Vagina (tissue), 2 donors: ENCODE measurements at regions not wholly inside any gene's neighbourhood (a gene's known extent, or its start where the extent isn't known, plus 50 kb on each side); places are given as distances from the start of the nearest gene placed in this dataset.
"Not testable (repeated sequence)": the region's sequence is repeated elsewhere in the genome, so short reads cannot be mapped to it uniquely, and the experiment has no call there.

Experiments
- DNase-seq, 2 donors: peaks; one replicate each; pipeline ENCODE4 v3.0.0-alpha.2; 2017; ENCODE audit errors: extremely low spot score in 2 of 2
- H3K27ac ChIP-seq: fragments of 200-600 bp; sonication (generic); one replicate; pipeline ENCODE4 v1.5.1; 2019
- H3K27me3 ChIP-seq: fragments of 200-600 bp; sonication (generic); one replicate; pipeline ENCODE4 v1.5.1; 2019
- H3K36me3 ChIP-seq, 2 donors: fragments of 200-600 bp; sonication (generic); one replicate each; pipeline ENCODE4 v1.5.1; 2017 to 2019
- H3K4me1 ChIP-seq: fragments of 200-600 bp; sonication (generic); one replicate; pipeline ENCODE4 v1.5.1; 2019
- H3K4me3 ChIP-seq, 2 donors: fragments of 200-600 bp; sonication (generic); 1 replicate in 1 of 2; 2 replicates in 1 of 2; pipeline ENCODE4 v1.5.1; 2016 to 2019
- H3K9me3 ChIP-seq: fragments of 200-600 bp; sonication (generic); one replicate; pipeline ENCODE4 v1.5.1; 2019
- POLR2A ChIP-seq, 2 donors: fragments of 450-650 bp; IDR thresholded peaks; one replicate each; pipeline ENCODE4 v1.6.1; 2017; ENCODE audit warnings: antibody characterized with exemption in 2 of 2, mild to moderate bottlenecking in 2 of 2, moderate library complexity in 2 of 2
- POLR2AphosphoS5 ChIP-seq, 2 donors: sonication (generic); formaldehyde crosslinking; IDR thresholded peaks; one replicate each; pipeline ENCODE4 v1.9.0; 2017; ENCODE audit warnings: antibody characterized with exemption in 2 of 2, mild to moderate bottlenecking in 2 of 2, low read depth in 1 of 2; ENCODE audit not compliant: insufficient read depth in 1 of 2
- intact Hi-C: fragments of 100-400 bp; cut with DNase I; formaldehyde crosslinking; loops from one replicate; pipeline ENCODE4 v1.15.1; 2023
- TF ChIP-seq, protein P1 (sequence below), 3 experiments: fragments of 450-650 bp in 2 of 3; fragments of 200-600 bp in 1 of 3; sonication (generic) in 1 of 3; IDR thresholded peaks; one replicate each; pipeline ENCODE4 v1.5.1; 2017 to 2019; ENCODE audit warnings: antibody characterized with exemption in 3 of 3, mild to moderate bottlenecking in 2 of 3, moderate library complexity in 2 of 3

DNA sequence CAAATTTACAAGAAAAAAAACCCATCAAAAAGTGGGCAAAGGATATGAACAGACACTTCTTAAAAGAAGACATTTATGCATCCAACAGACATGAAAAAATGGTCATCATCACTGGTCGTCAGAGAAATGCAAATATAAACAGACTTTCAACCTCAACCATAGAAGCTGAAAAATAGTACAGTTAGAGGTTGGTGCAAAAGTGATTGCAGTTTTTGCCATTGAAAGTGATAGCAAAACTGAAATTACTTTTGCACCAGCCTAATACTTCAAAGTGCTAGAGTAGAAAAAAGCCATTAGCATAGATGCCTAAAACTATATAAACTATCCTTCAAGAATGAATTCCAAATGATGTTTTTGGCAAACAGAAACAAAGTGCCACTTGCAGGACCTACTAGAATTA, 365.8 kb upstream of the DPYD start:
- no peaks in the 10 kb centered on the region for H3K27me3 ChIP-seq
- TF ChIP-seq, protein P1, sequence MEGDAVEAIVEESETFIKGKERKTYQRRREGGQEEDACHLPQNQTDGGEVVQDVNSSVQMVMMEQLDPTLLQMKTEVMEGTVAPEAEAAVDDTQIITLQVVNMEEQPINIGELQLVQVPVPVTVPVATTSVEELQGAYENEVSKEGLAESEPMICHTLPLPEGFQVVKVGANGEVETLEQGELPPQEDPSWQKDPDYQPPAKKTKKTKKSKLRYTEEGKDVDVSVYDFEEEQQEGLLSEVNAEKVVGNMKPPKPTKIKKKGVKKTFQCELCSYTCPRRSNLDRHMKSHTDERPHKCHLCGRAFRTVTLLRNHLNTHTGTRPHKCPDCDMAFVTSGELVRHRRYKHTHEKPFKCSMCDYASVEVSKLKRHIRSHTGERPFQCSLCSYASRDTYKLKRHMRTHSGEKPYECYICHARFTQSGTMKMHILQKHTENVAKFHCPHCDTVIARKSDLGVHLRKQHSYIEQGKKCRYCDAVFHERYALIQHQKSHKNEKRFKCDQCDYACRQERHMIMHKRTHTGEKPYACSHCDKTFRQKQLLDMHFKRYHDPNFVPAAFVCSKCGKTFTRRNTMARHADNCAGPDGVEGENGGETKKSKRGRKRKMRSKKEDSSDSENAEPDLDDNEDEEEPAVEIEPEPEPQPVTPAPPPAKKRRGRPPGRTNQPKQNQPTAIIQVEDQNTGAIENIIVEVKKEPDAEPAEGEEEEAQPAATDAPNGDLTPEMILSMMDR (IDR thresholded peaks at IDR 0.05) = no peak
- TF ChIP-seq POLR2AphosphoS5 (IDR thresholded peaks at IDR 0.05; ENCODE audit: insufficient read depth in 1 of 2, low read depth in 1 of 2) (no peak), POLR2A (IDR thresholded peaks at IDR 0.05) (no peak)
- H3K4me3 ChIP-seq = no peak overlapping the region
- no peaks in the 10 kb centered on the region for H3K4me1 ChIP-seq
- H3K36me3 ChIP-seq = no peaks in the 10 kb centered on the region
- no peak for DNase-seq
- H3K27ac ChIP-seq = no peak overlapping the region
- H3K9me3 ChIP-seq = no peaks in the 10 kb centered on the region
- intact Hi-C loops = no loop called here

DNA sequence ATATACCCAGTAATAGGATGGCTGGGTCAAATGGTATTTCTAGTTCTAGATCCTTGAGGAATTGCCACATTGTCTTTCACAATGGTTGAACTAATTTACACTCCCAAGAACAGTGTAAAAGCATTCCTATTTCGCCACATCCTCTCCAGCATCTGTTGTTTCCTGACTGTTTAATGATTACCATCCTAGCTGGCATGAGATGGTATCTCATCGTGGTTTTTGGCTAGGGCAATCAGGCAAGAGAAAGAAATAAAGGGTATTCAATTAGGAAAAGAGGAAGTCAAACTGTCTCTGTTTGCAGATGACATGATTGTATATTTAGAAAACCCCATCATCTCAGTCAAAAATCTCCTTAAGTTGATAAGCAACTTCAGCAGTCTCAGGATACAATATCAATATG, 364.5 kb upstream of the DPYD start:
- intact Hi-C loops, H3K4me3 ChIP-seq, H3K36me3 ChIP-seq, H3K27me3 ChIP-seq, H3K27ac ChIP-seq, H3K4me1 ChIP-seq, H3K9me3 ChIP-seq, DNase-seq: not testable (repeated sequence)

DNA sequence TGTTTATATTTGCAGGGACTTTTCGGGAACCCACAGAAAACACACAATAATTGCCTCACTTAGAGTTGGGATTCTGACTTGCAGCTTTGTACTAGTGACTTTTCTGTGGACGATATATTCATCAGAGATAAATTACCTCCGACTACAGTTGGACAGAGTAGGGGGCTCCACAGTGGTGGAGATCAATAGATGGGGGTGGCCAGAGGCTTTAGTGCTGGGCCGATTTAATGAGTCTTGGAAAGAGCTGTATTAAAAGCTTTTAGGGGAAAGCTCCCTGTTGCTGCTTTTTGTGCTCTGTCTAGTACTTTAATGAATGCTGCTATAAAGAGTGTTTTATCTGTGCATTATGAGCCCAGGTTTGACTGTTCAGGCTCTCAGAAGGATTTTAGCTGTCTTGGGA, 359.2 kb upstream of the DPYD start:
- Histone ChIP-seq H3K4me3 (no peak overlapping the region), H3K36me3 (no peaks in the 10 kb centered on the region), H3K27me3 (no peaks in the 10 kb centered on the region), H3K4me1 (no peaks in the 10 kb centered on the region), H3K27ac (no peak overlapping the region), H3K9me3 (no peaks in the 10 kb centered on the region)
- intact Hi-C loops = no loop called here
- DNase-seq = no peak
- TF ChIP-seq, protein P1 (IDR thresholded peaks at IDR 0.05) = no peak
- TF ChIP-seq POLR2A (IDR thresholded peaks at IDR 0.05) (no peak), POLR2AphosphoS5 (IDR thresholded peaks at IDR 0.05; ENCODE audit: insufficient read depth in 1 of 2, low read depth in 1 of 2) (no peak)

DNA sequence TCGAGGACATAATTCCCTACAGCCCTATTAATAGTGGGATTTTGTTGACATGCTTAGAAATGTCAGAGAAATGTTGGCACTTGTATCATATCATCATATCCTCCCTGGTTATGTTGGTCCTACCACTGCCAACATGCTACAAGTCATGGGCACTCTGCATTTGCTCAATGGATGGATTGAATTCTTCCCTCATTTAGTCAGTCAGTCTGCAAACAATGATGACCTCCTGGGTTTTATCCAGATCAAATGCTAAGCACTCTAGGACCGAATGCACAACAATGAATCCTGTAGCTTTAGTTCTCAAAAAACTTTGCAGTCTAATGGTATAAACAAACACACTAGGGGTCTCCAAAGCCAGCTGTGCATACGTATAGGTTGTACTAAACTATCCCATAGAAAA, 357.2 kb upstream of the DPYD start:
- Histone ChIP-seq H3K36me3 (no peaks in the 10 kb centered on the region), H3K9me3 (no peaks in the 10 kb centered on the region), H3K4me1 (no peaks in the 10 kb centered on the region), H3K4me3 (no peak overlapping the region), H3K27me3 (no peaks in the 10 kb centered on the region), H3K27ac (no peak overlapping the region)
- no peak for DNase-seq
- TF ChIP-seq POLR2AphosphoS5 (IDR thresholded peaks at IDR 0.05; ENCODE audit: insufficient read depth in 1 of 2, low read depth in 1 of 2) = no peak
- TF ChIP-seq, protein P1 (IDR thresholded peaks at IDR 0.05) = no peak
- TF ChIP-seq POLR2A (IDR thresholded peaks at IDR 0.05) = no peak
- intact Hi-C loops = no loop called here

DNA sequence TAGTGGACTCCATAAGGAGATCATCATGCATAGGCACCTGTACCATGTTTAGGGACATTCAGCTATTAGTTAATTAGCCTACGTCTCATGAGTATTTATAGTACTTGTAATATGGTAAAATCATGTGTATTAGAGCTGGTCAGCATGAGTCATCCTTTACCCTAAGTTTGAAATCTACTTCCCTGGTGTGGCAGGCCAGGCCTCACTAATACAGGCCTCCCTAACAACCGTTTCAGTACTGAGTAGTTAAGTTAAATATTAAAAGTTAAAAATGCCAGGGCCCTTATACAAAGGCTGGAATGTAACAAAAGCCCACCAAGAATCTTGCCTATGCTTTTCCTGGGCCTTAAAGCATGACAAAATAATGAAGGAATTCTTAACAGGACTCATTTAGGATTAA, 356.3 kb upstream of the DPYD start:
- TF ChIP-seq, protein P1 (IDR thresholded peaks at IDR 0.05) = no peak
- no peak for TF ChIP-seq POLR2A (IDR thresholded peaks at IDR 0.05)
- TF ChIP-seq POLR2AphosphoS5 (IDR thresholded peaks at IDR 0.05; ENCODE audit: insufficient read depth in 1 of 2, low read depth in 1 of 2) = no peak
- no peak overlapping the region for H3K27ac ChIP-seq
- H3K4me3 ChIP-seq = no peak overlapping the region
- H3K36me3 ChIP-seq = no peaks in the 10 kb centered on the region
- intact Hi-C loops = no loop called here
- no peaks in the 10 kb centered on the region for H3K9me3 ChIP-seq
- no peaks in the 10 kb centered on the region for H3K27me3 ChIP-seq
- DNase-seq = no peak
- H3K4me1 ChIP-seq = no peaks in the 10 kb centered on the region

DNA sequence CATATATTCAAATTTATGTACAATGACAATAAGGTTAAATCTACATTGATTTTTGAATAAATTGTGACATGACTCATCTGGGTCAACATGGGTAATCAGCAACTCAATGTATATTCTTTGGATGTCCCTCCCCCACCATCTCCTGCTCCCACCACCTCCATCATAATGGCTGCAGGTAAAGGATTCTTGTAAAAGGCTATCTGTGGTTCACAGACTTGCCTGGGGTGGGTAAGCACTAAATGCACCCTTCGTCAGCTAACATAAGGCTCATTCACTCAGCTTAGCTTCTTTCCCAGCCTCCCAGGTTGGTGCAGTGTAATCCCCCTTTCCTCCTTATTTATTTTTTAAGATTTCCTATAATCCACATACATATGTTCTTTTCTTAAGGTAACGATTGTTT, 355.7 kb upstream of the DPYD start:
- intact Hi-C loops = no loop called here

More for the DNA sequence above, 355.7 kb upstream of the DPYD start:
- H3K27ac ChIP-seq = no peak overlapping the region
- no peaks in the 10 kb centered on the region for H3K36me3 ChIP-seq
- no peak for DNase-seq
- no peaks in the 10 kb centered on the region for H3K27me3 ChIP-seq
- H3K9me3 ChIP-seq = no peaks in the 10 kb centered on the region
- no peaks in the 10 kb centered on the region for H3K4me1 ChIP-seq
- TF ChIP-seq, protein P1 (IDR thresholded peaks at IDR 0.05) = no peak
- TF ChIP-seq POLR2AphosphoS5 (IDR thresholded peaks at IDR 0.05; ENCODE audit: insufficient read depth in 1 of 2, low read depth in 1 of 2) (no peak), POLR2A (IDR thresholded peaks at IDR 0.05) (no peak)
- H3K4me3 ChIP-seq = no peak overlapping the region
